NCI-H128 (cell line): ENCODE measurements at regions not wholly inside any gene's neighbourhood (a gene's known extent, or its start where the extent isn't known, plus 50 kb on each side); places are given as distances from the start of the nearest gene placed in this dataset.
"Not testable (repeated sequence)": the region's sequence is repeated elsewhere in the genome, so short reads cannot be mapped to it uniquely, and the experiment has no call there.

Experiments used
- DNase-seq: peaks from one replicate; lab custom pipeline; 2025; ENCODE audit not compliant: unreplicated experiment; lab: John Stamatoyannopoulos, UW

GRCh38 chr14:30156571-30156970, 228.9 kb upstream of the PRKD1 start:
- no peak for DNase-seq

- DNase-seq, result no peak
Observed at GRCh38 chr14:30158299-30158698, 230.7 kb upstream of the PRKD1 start.

- DNase-seq, result no peak
Observed at GRCh38 chr14:30159374-30159773, 231.7 kb upstream of the PRKD1 start.

- DNase-seq, result no peak
Observed at GRCh38 chr14:30160608-30161007, 233.0 kb upstream of the PRKD1 start.

- no peak for DNase-seq
Observed at GRCh38 chr14:30162066-30162465, 234.4 kb upstream of the PRKD1 start.

GRCh38 chr14:30165255-30165654, 237.6 kb upstream of the PRKD1 start:
- DNase-seq, result no peak

- DNase-seq, result no peak
Observed at GRCh38 chr14:30177781-30178180, 250.1 kb upstream of the PRKD1 start.

- DNase-seq, result no peak
Observed at GRCh38 chr14:30179381-30180130, 251.9 kb upstream of the PRKD1 start.

- no peak for DNase-seq
Observed at GRCh38 chr14:30180219-30180618, 252.6 kb upstream of the PRKD1 start.

- no peak for DNase-seq
Observed at GRCh38 chr14:30185832-30186231, 258.2 kb upstream of the PRKD1 start.

- no peak for DNase-seq
Observed at GRCh38 chr14:30191639-30192279, 264.1 kb upstream of the PRKD1 start.

- DNase-seq, result no peak
Observed at GRCh38 chr14:30193101-30193500, 265.5 kb upstream of the PRKD1 start.

- no peak for DNase-seq
Observed at GRCh38 chr14:30193845-30194501, 266.3 kb upstream of the PRKD1 start.

GRCh38 chr14:30194741-30195148, 267.1 kb upstream of the PRKD1 start:
- DNase-seq, result no peak

- DNase-seq, result no peak
Observed at GRCh38 chr14:30195941-30196340, 268.3 kb upstream of the PRKD1 start.

GRCh38 chr14:30196861-30197260, 269.2 kb upstream of the PRKD1 start:
- no peak for DNase-seq

- not testable (repeated sequence) for DNase-seq
Observed at GRCh38 chr14:30198720-30199119, 271.1 kb upstream of the PRKD1 start.

GRCh38 chr14:30204431-30204980, 276.9 kb upstream of the PRKD1 start:
- no peak for DNase-seq

GRCh38 chr14:30209136-30209535, 281.5 kb upstream of the PRKD1 start:
- no peak for DNase-seq

- DNase-seq, result no peak
Observed at GRCh38 chr14:30210630-30211029, 283.0 kb upstream of the PRKD1 start.

- no peak for DNase-seq
Observed at GRCh38 chr14:30211326-30211725, 283.7 kb upstream of the PRKD1 start.

GRCh38 chr14:30214014-30214413, 286.4 kb upstream of the PRKD1 start:
- no peak for DNase-seq
